ENCODE measurements at regions not wholly inside any gene's neighbourhood (a gene's known extent, or its start where the extent isn't known, plus 50 kb on each side); places are given as distances from the start of the nearest gene placed in this dataset.
A peak's percentile ranks its signal among the peaks of the same experiment; 100 is the strongest.

DNA sequence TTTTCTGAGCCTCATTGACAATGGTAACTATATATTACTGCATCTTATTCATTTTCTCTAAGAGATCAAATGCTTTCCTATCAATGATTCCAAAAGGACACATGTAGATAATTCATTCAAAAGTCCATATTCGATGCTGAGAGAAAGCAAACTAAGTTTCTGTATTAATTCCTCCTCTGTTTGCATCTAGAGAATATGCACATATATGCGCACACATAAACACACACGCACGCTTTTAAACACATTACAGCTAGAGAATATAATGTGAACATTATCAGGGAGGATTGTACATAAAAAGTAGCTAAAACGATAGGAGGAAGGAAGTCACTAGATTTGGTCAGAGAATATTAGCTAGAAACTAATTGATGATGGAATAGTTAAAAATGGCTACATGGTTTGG, 379.0 kb upstream of the NETO1 start:
- H3K4me1 Mint-ChIP-seq: no peaks in the 10 kb centered on the region
- ATAC-seq (ENCODE audit: low read depth): no peak
- no peaks in the 10 kb centered on the region for H3K36me3 Mint-ChIP-seq
- no peak overlapping the region for H3K4me3 Mint-ChIP-seq
- H3K27ac Mint-ChIP-seq: no peak overlapping the region
- no peak for DNase-seq (ENCODE audit: low spot score in 2 of 2)
- peaks cover 4% of the 10 kb centered on the region for H3K9me3 Mint-ChIP-seq
- no peaks in the 10 kb centered on the region for H3K27me3 Mint-ChIP-seq

DNA sequence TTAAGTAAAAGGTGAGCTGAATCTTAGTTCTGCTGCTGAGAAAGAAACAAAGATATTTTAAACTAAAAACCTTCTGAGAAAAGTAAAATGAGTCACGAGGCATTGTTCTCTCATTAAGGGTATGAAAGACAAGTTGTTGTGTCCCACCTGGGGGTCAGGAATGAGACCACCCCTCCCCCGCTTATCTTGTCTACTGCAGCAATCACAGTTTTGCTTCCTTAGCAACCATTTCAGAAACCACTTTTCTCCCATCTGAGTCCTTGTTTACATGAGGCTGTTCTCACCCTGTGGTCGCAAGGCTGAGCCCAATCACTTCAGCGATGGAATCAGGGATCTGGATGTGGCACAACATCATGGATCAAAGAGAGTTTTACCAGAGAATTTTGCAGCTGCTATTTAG, 377.6 kb upstream of the NETO1 start:
- Mint-ChIP-seq H3K27ac (no peak overlapping the region), H3K27me3 (no peaks in the 10 kb centered on the region), H3K36me3 (no peaks in the 10 kb centered on the region), H3K9me3 (peaks cover 4% of the 10 kb centered on the region), H3K4me1 (no peaks in the 10 kb centered on the region), H3K4me3 (no peak overlapping the region)
- DNase-seq (ENCODE audit: low spot score in 2 of 2) (no peak), ATAC-seq (ENCODE audit: low read depth) (no peak)

DNA sequence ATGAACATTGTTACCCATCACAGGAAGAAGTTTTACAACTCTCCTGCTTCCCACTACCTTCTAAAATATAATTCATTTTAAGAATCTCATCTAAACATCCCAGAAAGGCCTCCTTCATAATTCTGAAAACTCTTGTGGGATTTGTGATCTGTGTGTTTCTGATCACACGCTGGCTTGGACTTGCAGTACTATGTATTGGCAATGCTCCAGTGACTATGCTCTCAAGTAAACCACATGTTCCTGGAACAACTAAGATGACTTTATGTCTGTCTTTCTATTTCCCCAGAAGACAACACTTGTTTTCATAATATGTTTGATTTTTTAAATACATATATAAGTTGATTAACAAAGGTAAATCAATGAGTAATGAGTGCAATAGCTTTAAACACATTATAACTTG, 376.6 kb upstream of the NETO1 start:
- Mint-ChIP-seq H3K36me3 (no peaks in the 10 kb centered on the region), H3K27me3 (no peaks in the 10 kb centered on the region), H3K27ac (no peak overlapping the region), H3K4me1 (no peaks in the 10 kb centered on the region), H3K4me3 (no peak overlapping the region), H3K9me3 (peaks cover 4% of the 10 kb centered on the region)
- no peak for ATAC-seq (ENCODE audit: low read depth)
- no peak for DNase-seq (ENCODE audit: low spot score in 2 of 2)

DNA sequence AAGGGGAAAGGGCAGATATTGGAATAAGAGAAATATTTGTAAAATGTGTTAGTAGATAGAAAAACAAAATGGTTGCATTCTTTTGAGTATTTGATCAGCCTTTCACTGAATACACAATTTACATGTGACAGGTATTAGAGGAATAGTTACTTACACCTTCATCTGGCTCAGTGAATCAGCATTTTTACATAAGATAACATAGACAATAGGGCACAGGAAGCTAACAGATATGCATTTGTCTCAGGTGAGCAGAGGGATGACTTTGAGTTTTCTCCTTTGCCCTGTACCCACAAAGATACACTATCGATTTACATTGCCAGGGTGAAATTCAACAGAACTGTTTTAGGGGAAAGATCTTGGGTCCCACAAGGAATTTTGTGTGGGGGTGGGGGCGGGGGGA, 373.1 kb upstream of the NETO1 start:
- H3K9me3 Mint-ChIP-seq: peaks cover 6% of the 10 kb centered on the region
- no peaks in the 10 kb centered on the region for H3K4me1 Mint-ChIP-seq
- H3K36me3 Mint-ChIP-seq: no peaks in the 10 kb centered on the region
- ATAC-seq (ENCODE audit: low read depth) (no peak), DNase-seq (ENCODE audit: low spot score in 2 of 2) (no peak)
- no peak overlapping the region for H3K4me3 Mint-ChIP-seq
- H3K27ac Mint-ChIP-seq: no peak overlapping the region
- H3K27me3 Mint-ChIP-seq: no peaks in the 10 kb centered on the region

DNA sequence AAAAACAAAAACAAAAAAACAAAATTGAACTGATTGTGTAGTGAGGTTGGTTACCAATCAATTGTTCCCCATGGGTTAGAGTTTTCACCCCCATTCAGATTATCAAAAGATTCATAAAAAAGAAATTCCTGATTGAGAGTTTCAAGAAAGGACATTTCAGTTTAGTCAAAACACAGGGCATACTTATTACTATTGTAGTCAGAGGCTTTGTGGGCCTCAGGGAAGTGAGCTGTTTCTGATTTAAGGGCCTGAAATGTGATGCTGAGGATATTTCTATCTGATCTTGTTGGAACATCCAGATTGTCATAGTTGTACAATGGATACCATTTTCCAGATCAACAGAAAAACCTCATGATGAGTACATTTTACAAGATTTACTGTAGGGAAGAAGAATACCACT, 368.1 kb upstream of the NETO1 start:
- Mint-ChIP-seq H3K36me3 (no peaks in the 10 kb centered on the region), H3K27me3 (no peaks in the 10 kb centered on the region), H3K9me3 (peaks cover 2% of the 10 kb centered on the region), H3K27ac (no peak overlapping the region), H3K4me3 (no peak overlapping the region), H3K4me1 (no peaks in the 10 kb centered on the region)
- ATAC-seq (ENCODE audit: low read depth): no peak
- DNase-seq (ENCODE audit: low spot score in 2 of 2): no peak

DNA sequence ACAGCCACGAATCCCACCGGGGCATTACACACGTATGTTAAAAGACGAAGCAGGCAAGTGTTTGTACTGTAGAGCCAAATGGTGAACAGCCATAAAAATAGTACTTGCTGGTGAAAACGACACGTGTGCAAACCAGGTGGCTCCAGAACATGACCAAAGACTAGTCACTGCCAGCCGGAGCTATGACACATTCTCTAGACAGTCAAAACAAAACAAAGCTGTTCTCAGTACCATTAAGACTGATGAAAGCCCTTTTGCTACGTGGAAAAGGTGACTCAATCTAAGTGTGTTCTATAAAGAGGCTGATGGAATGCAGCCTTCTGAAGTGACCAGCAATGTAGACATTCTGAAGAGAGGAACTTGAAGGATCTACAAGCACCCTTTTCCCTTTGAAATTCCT, 367.7 kb upstream of the NETO1 start:
- Mint-ChIP-seq H3K36me3 (no peaks in the 10 kb centered on the region), H3K27ac (no peak overlapping the region), H3K9me3 (peaks cover 2% of the 10 kb centered on the region), H3K4me3 (no peak overlapping the region), H3K27me3 (no peaks in the 10 kb centered on the region), H3K4me1 (no peaks in the 10 kb centered on the region)
- DNase-seq (ENCODE audit: low spot score in 2 of 2) (no peak), ATAC-seq (ENCODE audit: low read depth) (no peak)

DNA sequence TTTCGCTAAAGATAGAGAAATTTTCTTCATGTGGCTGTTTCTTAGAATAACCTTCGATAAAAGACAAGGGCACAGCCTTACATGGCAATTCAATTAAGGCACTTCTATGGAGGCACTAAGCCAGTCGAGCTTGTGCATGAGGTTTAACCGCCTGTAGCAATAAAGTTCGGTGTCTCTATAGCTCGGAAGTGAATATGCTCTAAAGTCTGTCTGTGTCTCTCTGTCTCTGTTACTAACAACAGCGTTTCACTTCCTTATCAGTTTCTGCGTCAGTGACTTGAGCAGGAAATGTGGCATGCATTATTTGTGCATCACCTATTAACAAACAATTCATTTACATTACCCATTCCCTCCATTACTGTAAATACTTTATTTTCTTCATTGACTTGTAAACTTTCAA, 365.1 kb upstream of the NETO1 start:
- H3K9me3 Mint-ChIP-seq: no peaks in the 10 kb centered on the region
- peak overlapping the region; percentile 28 for H3K27ac Mint-ChIP-seq
- no peak overlapping the region for H3K4me3 Mint-ChIP-seq
- no peaks in the 10 kb centered on the region for H3K27me3 Mint-ChIP-seq
- no peaks in the 10 kb centered on the region for H3K4me1 Mint-ChIP-seq
- no peak for DNase-seq (ENCODE audit: low spot score in 2 of 2)
- no peaks in the 10 kb centered on the region for H3K36me3 Mint-ChIP-seq
- peak; percentile 91 for ATAC-seq (ENCODE audit: low read depth)

DNA sequence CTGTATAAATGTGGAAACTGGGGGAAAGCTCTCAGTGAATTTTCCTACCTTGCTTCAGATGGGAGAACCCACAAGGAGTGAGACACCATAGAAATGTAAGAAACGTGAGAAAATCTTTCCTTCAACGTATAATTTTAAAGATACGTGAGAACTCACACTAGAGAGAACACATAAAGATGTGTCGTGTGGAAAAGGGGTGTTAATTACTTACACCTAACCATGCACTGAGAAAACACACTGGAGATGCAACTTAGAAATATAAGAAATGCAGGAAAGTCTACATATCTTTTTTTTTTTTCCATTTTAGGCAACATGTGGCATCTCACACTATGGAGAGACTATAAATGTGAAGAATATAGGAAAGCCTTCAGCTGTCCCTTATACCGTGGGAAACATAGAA, 352.9 kb upstream of the NETO1 start:
- DNase-seq (ENCODE audit: low spot score in 2 of 2): no peak
- H3K27ac Mint-ChIP-seq: no peak overlapping the region
- peaks cover 10% of the 10 kb centered on the region for H3K9me3 Mint-ChIP-seq
- no peak overlapping the region for H3K4me3 Mint-ChIP-seq
- no peak for ATAC-seq (ENCODE audit: low read depth)
- no peaks in the 10 kb centered on the region for H3K36me3 Mint-ChIP-seq
- H3K4me1 Mint-ChIP-seq: no peaks in the 10 kb centered on the region
- H3K27me3 Mint-ChIP-seq: peaks cover 1% of the 10 kb centered on the region

DNA sequence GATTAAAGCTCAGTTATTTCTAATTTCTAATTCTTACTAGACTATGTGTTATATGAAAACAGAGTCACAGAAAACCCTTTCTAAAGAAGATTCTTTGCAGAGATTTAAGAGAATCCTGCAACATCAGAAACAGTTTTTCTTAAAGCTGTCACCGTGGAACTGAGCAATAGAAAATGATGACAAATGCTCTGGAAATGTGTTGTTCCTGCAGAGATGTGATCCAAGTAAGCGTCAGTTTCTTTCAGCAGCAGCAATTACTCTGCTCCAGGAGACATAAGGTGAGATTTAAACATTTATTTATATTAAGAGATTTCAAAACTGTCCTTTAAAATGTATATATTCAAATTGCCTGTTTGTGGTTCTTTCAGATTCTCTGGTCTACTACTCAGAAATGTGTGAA, 350.5 kb upstream of the NETO1 start:
- Mint-ChIP-seq H3K9me3 (peaks cover 9% of the 10 kb centered on the region), H3K27me3 (no peaks in the 10 kb centered on the region), H3K4me3 (no peak overlapping the region), H3K4me1 (no peaks in the 10 kb centered on the region), H3K27ac (no peak overlapping the region), H3K36me3 (no peaks in the 10 kb centered on the region)
- ATAC-seq (ENCODE audit: low read depth) (no peak), DNase-seq (ENCODE audit: low spot score in 2 of 2) (no peak)

DNA sequence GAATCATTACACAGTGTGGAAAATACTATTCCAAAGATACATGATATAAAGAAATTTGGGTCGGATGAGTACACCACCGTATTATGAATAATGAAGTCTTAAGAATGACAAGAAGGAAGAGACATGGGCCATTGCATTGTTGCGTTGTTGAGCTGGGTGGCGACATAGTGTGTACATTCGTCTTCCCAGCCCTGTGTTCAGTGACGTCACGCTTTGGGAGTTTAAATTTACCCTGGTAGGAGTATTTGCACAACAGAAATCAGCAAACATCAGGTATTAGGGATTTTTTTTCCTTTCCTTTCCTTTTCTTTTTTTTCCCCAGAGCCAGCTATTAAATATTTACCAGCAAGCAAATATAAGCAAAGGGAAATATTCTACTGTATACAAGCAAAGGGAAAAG, 347.2 kb upstream of the NETO1 start:
- Mint-ChIP-seq H3K9me3 (peaks cover 5% of the 10 kb centered on the region), H3K27ac (no peak overlapping the region), H3K27me3 (no peaks in the 10 kb centered on the region), H3K36me3 (no peaks in the 10 kb centered on the region), H3K4me3 (no peak overlapping the region), H3K4me1 (no peaks in the 10 kb centered on the region)
- no peak for ATAC-seq (ENCODE audit: low read depth)
- DNase-seq (ENCODE audit: low spot score in 2 of 2): no peak

DNA sequence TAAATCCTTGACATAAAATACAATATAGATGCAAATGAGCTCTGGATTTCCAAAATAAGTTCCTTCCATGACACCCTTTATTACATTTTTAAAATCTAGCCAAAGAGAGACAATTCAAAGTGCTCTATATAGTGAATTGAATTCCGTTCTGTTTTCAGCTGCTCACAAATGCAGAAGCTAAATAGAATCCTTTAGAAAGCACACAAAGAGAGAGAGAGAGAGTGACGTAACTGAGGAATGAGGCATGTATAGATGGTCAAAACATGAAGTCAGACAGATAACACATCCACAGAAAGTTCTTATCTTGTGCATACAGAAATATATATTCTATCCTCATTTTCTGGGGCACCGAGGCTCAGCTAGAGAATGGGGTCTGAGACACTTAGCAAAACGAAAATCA, 344.7 kb upstream of the NETO1 start:
- DNase-seq (ENCODE audit: low spot score in 2 of 2): no peak
- no peak overlapping the region for H3K4me3 Mint-ChIP-seq
- H3K27me3 Mint-ChIP-seq: no peaks in the 10 kb centered on the region
- no peaks in the 10 kb centered on the region for H3K4me1 Mint-ChIP-seq
- H3K36me3 Mint-ChIP-seq: no peaks in the 10 kb centered on the region
- no peak overlapping the region for H3K27ac Mint-ChIP-seq
- H3K9me3 Mint-ChIP-seq: peaks cover 4% of the 10 kb centered on the region
- ATAC-seq (ENCODE audit: low read depth): no peak

DNA sequence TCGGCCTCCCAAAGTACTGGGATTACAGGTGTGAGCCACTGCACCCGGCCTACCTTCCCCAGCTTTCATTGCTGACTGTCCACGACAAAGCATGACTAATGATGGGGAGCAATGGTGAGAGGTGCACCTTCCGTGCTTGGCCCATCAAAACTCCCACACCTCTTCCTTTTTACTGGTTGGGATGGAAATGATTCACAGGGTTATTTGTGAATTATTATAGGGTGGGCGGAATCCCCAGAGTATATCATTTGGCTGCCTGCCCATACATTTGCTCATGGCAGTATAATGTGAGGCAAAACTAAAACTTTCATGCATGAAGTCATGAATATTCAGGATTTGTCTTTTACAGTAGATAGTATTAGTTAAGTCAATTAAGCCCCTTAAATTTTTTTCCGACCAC, 334.2 kb upstream of the NETO1 start:
- H3K27ac Mint-ChIP-seq: no peak overlapping the region
- DNase-seq (ENCODE audit: low spot score in 2 of 2): no peak
- no peaks in the 10 kb centered on the region for H3K27me3 Mint-ChIP-seq
- H3K4me1 Mint-ChIP-seq: no peaks in the 10 kb centered on the region
- no peak for ATAC-seq (ENCODE audit: low read depth)
- H3K4me3 Mint-ChIP-seq: no peak overlapping the region
- H3K9me3 Mint-ChIP-seq: no peaks in the 10 kb centered on the region
- no peaks in the 10 kb centered on the region for H3K36me3 Mint-ChIP-seq

DNA sequence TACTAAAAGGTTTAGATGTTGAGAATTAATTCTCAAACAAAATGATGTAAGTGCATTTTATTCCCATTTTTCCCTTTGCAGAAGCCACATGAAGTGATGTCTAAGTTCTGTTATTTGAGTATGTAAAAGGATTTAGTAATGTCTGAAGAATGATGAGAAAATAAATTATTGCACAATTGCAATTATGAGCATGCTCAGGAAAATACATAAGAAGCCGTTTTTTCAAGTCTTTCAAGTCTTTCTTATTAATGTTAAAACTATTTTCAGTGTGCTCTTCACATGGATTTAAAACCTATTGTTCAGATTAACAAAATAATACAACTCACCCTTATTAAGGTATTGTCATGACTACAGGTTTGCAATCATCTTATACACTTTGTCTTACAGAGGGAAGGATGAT, 331.4 kb upstream of the NETO1 start:
- H3K4me3 Mint-ChIP-seq: no peak overlapping the region
- no peaks in the 10 kb centered on the region for H3K9me3 Mint-ChIP-seq
- no peaks in the 10 kb centered on the region for H3K27me3 Mint-ChIP-seq
- no peaks in the 10 kb centered on the region for H3K4me1 Mint-ChIP-seq
- H3K27ac Mint-ChIP-seq: no peak overlapping the region
- ATAC-seq (ENCODE audit: low read depth): no peak
- H3K36me3 Mint-ChIP-seq: no peaks in the 10 kb centered on the region
- DNase-seq (ENCODE audit: low spot score in 2 of 2): no peak

DNA sequence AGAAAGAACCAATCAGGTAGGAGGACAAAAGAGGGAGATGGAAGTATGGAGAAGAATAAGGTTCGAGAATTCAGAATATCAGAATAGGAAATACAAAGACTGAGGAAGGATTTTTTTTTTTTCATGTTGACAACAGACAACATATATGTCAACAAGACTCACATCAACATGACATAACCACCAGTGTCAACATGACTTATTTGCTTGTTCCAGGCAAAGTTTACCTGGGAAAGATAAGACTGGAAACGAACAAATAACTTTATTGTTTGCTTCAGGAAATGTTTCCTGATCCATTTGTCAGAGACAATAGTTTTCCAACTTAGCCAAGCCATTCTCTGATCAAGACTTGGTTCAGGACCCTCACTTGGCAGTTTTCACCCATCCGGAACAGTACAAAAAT, 321.9 kb upstream of the NETO1 start:
- no peak for ATAC-seq (ENCODE audit: low read depth)
- Mint-ChIP-seq H3K27me3 (no peaks in the 10 kb centered on the region), H3K4me3 (no peak overlapping the region), H3K4me1 (no peaks in the 10 kb centered on the region), H3K27ac (no peak overlapping the region), H3K36me3 (no peaks in the 10 kb centered on the region), H3K9me3 (peaks cover 13% of the 10 kb centered on the region)
- no peak for DNase-seq (ENCODE audit: low spot score in 2 of 2)

DNA sequence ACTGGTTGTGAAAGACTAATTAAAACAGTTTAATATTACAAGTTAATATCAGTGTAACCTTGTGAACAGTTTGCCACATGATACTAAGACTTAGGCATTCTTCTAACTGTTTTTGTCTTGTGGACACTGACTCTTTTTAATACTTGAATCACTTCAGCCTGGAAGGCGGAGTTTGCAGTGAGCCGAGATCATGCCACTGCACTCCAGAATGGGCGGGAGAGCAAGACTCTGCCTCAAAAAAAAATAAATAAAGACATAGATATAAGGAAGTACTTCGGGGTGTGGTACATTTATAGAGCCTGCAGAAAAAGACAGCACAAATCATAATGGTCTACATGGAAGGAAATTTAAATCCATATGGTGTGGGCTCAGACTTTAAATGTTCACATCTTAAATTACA, 300.4 kb upstream of the NETO1 start:
- H3K36me3 Mint-ChIP-seq: no peaks in the 10 kb centered on the region
- H3K9me3 Mint-ChIP-seq: no peaks in the 10 kb centered on the region
- ATAC-seq (ENCODE audit: low read depth): no peak
- no peak overlapping the region for H3K27ac Mint-ChIP-seq
- no peak overlapping the region for H3K4me3 Mint-ChIP-seq
- H3K4me1 Mint-ChIP-seq: no peaks in the 10 kb centered on the region
- DNase-seq (ENCODE audit: low spot score in 2 of 2): no peak
- no peaks in the 10 kb centered on the region for H3K27me3 Mint-ChIP-seq

DNA sequence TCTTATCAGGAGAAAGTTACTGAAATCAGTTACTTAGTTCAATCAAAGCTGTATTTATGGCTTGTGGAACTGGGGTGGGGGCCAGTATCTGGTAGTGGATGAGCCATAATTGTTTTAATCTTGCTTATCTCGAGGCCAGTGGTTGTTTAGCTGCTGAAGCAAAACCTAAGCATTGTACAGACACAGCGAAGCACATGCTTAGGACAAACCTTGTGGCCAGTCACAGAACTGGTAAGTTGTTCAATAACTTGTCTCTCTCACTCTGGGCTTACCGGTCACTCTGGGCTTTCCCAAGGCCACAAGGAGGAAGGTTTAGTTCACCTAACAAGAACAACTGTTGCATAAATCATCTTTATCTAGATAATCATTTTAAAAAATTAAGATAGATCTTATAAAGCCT, 296.6 kb upstream of the NETO1 start:
- H3K4me3 Mint-ChIP-seq: no peak overlapping the region
- no peaks in the 10 kb centered on the region for H3K36me3 Mint-ChIP-seq
- no peak for DNase-seq (ENCODE audit: low spot score in 2 of 2)
- no peaks in the 10 kb centered on the region for H3K4me1 Mint-ChIP-seq
- H3K9me3 Mint-ChIP-seq: no peaks in the 10 kb centered on the region
- no peaks in the 10 kb centered on the region for H3K27me3 Mint-ChIP-seq
- no peak overlapping the region for H3K27ac Mint-ChIP-seq
- ATAC-seq (ENCODE audit: low read depth): no peak
